Endothelial cell (in vitro differentiated cells): ENCODE measurements at regions not wholly inside any gene's neighbourhood (a gene's known extent, or its start where the extent isn't known, plus 50 kb on each side); places are given as distances from the start of the nearest gene placed in this dataset.

Experiments
- DNase-seq: peaks from one replicate; pipeline ENCODE4 v3.0.0; 2021; ENCODE audit warnings: low spot score
- H3K27ac Mint-ChIP-seq: one replicate; pipeline ENCODE4 v1.8.0; 2021; ENCODE audit warnings: mixed read lengths, inconsistent platforms; ENCODE audit not compliant: unreplicated experiment
- H3K27me3 Mint-ChIP-seq: one replicate; pipeline ENCODE4 v1.8.0; 2021; ENCODE audit warnings: mild to moderate bottlenecking, moderate library complexity, mixed read lengths, inconsistent platforms; ENCODE audit not compliant: unreplicated experiment
- H3K36me3 Mint-ChIP-seq: one replicate; pipeline ENCODE4 v1.8.0; 2021; ENCODE audit warnings: mild to moderate bottlenecking, low read depth, mixed read lengths, inconsistent platforms; ENCODE audit not compliant: unreplicated experiment
- H3K4me1 Mint-ChIP-seq: one replicate; pipeline ENCODE4 v1.8.0; 2021; ENCODE audit warnings: mild to moderate bottlenecking, mixed read lengths, inconsistent platforms; ENCODE audit not compliant: unreplicated experiment
- H3K4me3 Mint-ChIP-seq: one replicate; pipeline ENCODE4 v1.8.0; 2021; ENCODE audit warnings: mild to moderate bottlenecking, mixed read lengths, inconsistent platforms; ENCODE audit not compliant: unreplicated experiment
- H3K9me3 Mint-ChIP-seq: one replicate; pipeline ENCODE4 v1.8.0; 2021; ENCODE audit warnings: mixed read lengths, inconsistent platforms; ENCODE audit not compliant: unreplicated experiment
- TF ChIP-seq, protein P1 (sequence below): fragments of 200-600 bp; sonication (generic); IDR thresholded peaks from one replicate; pipeline ENCODE4 v1.5.0; 2021; ENCODE audit warnings: antibody characterized with exemption; ENCODE audit not compliant: unreplicated experiment

DNA sequence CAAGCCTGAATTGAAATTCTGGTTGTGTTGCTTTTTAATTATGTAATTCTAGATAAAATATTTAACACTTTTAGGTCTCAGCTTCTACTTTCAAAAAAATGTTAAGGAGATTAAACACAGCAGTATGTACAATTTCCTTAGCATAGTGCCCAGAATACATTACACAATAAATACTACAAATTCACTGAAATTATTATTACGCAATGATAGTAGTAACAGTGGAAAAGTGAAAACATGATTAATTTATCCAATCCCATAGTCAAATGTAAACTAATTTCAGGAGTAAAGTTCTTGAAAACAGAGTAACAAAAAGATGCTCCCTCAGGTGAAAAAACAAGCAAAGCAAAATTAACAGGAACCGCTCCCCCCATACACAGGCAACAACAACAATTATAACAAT is 1915.4 kb downstream of the STIM2 start:
- no peak for DNase-seq
- H3K4me1 Mint-ChIP-seq = peaks cover 4% of the 10 kb centered on the region
- H3K27ac Mint-ChIP-seq = no peak overlapping the region
- TF ChIP-seq, protein P1, sequence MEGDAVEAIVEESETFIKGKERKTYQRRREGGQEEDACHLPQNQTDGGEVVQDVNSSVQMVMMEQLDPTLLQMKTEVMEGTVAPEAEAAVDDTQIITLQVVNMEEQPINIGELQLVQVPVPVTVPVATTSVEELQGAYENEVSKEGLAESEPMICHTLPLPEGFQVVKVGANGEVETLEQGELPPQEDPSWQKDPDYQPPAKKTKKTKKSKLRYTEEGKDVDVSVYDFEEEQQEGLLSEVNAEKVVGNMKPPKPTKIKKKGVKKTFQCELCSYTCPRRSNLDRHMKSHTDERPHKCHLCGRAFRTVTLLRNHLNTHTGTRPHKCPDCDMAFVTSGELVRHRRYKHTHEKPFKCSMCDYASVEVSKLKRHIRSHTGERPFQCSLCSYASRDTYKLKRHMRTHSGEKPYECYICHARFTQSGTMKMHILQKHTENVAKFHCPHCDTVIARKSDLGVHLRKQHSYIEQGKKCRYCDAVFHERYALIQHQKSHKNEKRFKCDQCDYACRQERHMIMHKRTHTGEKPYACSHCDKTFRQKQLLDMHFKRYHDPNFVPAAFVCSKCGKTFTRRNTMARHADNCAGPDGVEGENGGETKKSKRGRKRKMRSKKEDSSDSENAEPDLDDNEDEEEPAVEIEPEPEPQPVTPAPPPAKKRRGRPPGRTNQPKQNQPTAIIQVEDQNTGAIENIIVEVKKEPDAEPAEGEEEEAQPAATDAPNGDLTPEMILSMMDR = no peak
- H3K9me3 Mint-ChIP-seq = no peaks in the 10 kb centered on the region
- no peaks in the 10 kb centered on the region for H3K36me3 Mint-ChIP-seq
- no peaks in the 10 kb centered on the region for H3K27me3 Mint-ChIP-seq
- no peak overlapping the region for H3K4me3 Mint-ChIP-seq

DNA sequence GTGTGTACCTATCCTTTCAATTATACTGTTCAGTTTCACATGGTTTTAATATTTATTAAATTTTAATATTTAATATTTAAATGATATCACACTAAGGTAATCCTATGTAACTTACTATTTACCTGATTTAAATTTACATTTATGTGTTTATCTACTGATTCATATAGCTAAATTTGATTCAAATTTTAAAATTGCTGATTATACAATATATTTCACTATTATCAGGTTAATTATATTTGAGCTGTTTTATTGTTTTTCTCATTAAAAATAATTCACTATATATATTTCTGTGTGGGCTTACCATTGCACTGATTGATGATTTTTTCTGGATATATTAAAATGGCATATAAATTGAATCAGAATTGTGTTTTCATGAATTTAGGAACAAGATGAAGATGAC is 1923.5 kb downstream of the STIM2 start:
- no peak for DNase-seq
- Mint-ChIP-seq H3K27ac (no peak overlapping the region), H3K4me1 (no peaks in the 10 kb centered on the region), H3K4me3 (no peak overlapping the region), H3K9me3 (no peaks in the 10 kb centered on the region), H3K27me3 (no peaks in the 10 kb centered on the region), H3K36me3 (no peaks in the 10 kb centered on the region)
- TF ChIP-seq, protein P1 = no peak

DNA sequence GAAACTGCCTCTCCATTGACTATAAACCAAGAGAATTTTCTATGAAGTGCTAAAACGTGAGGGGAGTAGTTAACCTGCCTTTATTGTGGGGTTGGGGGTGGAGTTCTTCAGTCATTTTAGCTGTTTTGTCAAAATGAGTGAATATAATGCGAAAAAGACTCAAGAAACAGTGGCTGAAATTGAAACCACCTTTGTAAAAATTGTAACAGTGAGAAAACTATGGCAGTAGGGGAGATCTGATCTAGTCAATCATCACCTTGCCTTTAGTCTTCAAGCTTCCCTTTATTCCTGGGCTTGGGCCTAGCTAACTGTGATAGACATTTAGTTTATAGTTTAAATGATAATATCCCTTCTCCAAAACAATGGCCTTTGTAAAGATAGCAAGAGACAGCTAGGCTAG is 1927.3 kb downstream of the STIM2 start:
- no peaks in the 10 kb centered on the region for H3K4me1 Mint-ChIP-seq
- H3K9me3 Mint-ChIP-seq = no peaks in the 10 kb centered on the region
- H3K27ac Mint-ChIP-seq = no peak overlapping the region
- H3K27me3 Mint-ChIP-seq = no peaks in the 10 kb centered on the region
- TF ChIP-seq, protein P1 = no peak
- H3K4me3 Mint-ChIP-seq = no peak overlapping the region
- H3K36me3 Mint-ChIP-seq = no peaks in the 10 kb centered on the region
- no peak for DNase-seq

DNA sequence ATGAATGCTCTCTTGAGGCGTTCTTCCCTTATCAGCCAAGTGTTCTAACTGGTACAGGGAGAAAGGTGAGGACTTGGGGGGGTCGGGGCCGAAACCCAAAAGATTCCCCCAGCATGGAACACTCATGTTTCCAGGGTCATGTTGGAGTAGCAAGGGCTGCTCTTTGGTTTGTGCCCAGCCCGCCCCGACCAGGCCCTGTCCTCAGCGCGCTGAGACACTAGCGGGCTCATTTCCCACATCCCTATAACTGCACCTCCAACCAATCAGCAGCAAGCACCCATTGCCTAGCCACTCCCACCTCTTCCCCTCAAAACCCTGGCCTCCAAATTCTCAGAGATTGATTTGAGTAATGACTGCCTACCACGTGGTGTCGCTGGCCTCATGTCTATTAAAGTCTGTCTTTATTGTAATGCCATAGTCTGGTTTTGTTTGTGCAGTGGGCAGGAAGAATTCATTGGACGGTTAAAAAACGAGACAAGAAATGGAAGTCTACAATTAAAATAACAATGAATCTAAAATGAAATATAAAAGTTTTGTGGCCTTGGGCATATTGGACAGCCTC is 1928.4 kb downstream of the STIM2 start:
- Mint-ChIP-seq H3K36me3 (no peaks in the 10 kb centered on the region), H3K4me1 (no peaks in the 10 kb centered on the region), H3K27ac (no peak overlapping the region), H3K9me3 (no peaks in the 10 kb centered on the region), H3K27me3 (no peaks in the 10 kb centered on the region), H3K4me3 (no peak overlapping the region)
- TF ChIP-seq, protein P1 = no peak
- DNase-seq = no peak

DNA sequence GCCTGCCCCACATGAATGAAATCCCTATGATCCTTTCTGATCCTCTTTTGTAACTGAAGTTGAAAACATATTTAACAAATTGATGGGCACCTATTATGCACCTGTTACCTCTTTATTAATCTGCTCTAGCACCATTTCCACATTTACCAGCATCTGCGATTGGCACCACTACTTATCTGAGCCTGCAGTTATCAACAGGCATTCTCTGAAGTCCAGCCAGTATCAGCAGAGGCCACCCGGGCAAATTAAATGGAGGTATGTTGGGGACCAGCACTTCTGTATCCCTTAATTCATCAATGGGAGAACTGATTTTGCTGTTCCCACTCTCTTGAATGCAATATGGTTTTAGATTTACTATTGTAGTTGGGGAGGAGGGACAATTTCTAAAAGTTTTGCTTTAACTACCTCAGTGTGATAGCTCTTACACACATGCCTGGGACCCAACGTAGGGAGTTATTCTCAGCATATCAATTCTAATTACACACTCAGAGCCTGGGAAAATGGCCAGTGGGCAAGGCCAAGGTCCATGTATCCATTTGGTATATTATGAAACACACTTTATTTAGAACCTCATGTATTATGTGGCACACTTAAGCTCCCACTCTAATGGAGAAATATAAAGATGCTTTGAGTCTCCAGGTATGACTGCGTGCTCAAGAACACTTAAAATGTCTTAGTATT is 1927.1 kb upstream of the PCDH7 start:
- no peaks in the 10 kb centered on the region for H3K36me3 Mint-ChIP-seq
- H3K4me1 Mint-ChIP-seq = no peaks in the 10 kb centered on the region
- H3K9me3 Mint-ChIP-seq = no peaks in the 10 kb centered on the region
- TF ChIP-seq, protein P1 = no peak
- H3K27ac Mint-ChIP-seq = no peak overlapping the region
- H3K27me3 Mint-ChIP-seq = no peaks in the 10 kb centered on the region
- no peak for DNase-seq
- no peak overlapping the region for H3K4me3 Mint-ChIP-seq
